Neural progenitor cell (in vitro differentiated cells): ENCODE measurements at regions not wholly inside any gene's neighbourhood (a gene's known extent, or its start where the extent isn't known, plus 50 kb on each side); places are given as distances from the start of the nearest gene placed in this dataset.

Source experiments
- EZH2 ChIP-seq: fragments of 200-600 bp; sonication (generic); IDR thresholded peaks from 2 replicates; pipeline ENCODE4 v1.6.1; 2017; ENCODE audit warnings: antibody characterized with exemption, mild to moderate bottlenecking, moderate library complexity
- TF ChIP-seq, protein P1 (sequence below): fragments of 200-600 bp; sonication (generic); IDR thresholded peaks from 2 replicates; pipeline ENCODE4 v1.5.1; 2017; ENCODE audit warnings: antibody characterized with exemption, mild to moderate bottlenecking

DNA sequence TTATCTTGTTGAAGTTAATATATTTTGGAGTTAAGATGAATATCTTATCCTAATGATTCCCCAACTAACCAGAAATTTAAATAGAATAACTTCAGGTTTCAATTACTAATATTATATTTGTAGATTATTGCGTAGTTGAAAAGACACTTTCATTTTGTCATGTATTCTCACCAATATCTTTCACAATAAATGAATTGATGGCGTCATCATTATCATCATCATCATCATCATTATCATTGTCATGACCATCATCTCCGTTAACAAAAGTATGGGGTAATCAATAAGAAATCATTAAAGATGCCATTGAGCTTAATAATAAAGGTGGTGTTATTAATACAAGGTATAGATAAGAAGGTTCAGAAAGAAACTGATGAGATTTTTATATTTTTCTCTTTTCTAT is 768.8 kb upstream of the SLC10A2 start:
- TF ChIP-seq, protein P1, sequence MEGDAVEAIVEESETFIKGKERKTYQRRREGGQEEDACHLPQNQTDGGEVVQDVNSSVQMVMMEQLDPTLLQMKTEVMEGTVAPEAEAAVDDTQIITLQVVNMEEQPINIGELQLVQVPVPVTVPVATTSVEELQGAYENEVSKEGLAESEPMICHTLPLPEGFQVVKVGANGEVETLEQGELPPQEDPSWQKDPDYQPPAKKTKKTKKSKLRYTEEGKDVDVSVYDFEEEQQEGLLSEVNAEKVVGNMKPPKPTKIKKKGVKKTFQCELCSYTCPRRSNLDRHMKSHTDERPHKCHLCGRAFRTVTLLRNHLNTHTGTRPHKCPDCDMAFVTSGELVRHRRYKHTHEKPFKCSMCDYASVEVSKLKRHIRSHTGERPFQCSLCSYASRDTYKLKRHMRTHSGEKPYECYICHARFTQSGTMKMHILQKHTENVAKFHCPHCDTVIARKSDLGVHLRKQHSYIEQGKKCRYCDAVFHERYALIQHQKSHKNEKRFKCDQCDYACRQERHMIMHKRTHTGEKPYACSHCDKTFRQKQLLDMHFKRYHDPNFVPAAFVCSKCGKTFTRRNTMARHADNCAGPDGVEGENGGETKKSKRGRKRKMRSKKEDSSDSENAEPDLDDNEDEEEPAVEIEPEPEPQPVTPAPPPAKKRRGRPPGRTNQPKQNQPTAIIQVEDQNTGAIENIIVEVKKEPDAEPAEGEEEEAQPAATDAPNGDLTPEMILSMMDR = no peak
- no peak for TF ChIP-seq EZH2
